Sigmoid colon (tissue), 4 donors: ENCODE measurements at regions not wholly inside any gene's neighbourhood (a gene's known extent, or its start where the extent isn't known, plus 50 kb on each side); places are given as distances from the start of the nearest gene placed in this dataset.

Experiments used
- CTCF ChIP-seq, 4 experiments: fragments of 450-650 bp in 3 of 4; fragments of 200-600 bp in 1 of 4; IDR thresholded peaks; one replicate each; pipeline ENCODE4 v1.5.1; 2016 to 2019; ENCODE audit warnings: antibody characterized with exemption in 4 of 4, mild to moderate bottlenecking in 3 of 4, moderate library complexity in 2 of 4
- POLR2A ChIP-seq, 2 donors: fragments of 450-650 bp; IDR thresholded peaks; one replicate each; pipeline ENCODE4 v1.6.1; 2016; ENCODE audit warnings: antibody characterized with exemption in 2 of 2, mild to moderate bottlenecking in 2 of 2, moderate library complexity in 2 of 2
- POLR2AphosphoS5 ChIP-seq, 4 donors: sonication (generic); formaldehyde crosslinking; IDR thresholded peaks; one replicate each; pipeline ENCODE4 v1.6.1; 2017; ENCODE audit warnings: antibody characterized with exemption in 4 of 4

GRCh38 chr9:87180361-87180760 lies 233.1 kb upstream of the GAS1 start:
- TF ChIP-seq CTCF (IDR thresholded peaks at IDR 0.05), result no peak
- no peak for TF ChIP-seq POLR2A (IDR thresholded peaks at IDR 0.05)
- TF ChIP-seq POLR2AphosphoS5 (IDR thresholded peaks at IDR 0.05), result no peak
